Keratinocyte (primary cell): ENCODE measurements at regions not wholly inside any gene's neighbourhood (a gene's known extent, or its start where the extent isn't known, plus 50 kb on each side); places are given as distances from the start of the nearest gene placed in this dataset.

Source experiments
- DNase-seq: peaks from one replicate; pipeline ENCODE4 v3.0.0-alpha.2; 2011; ENCODE audit warnings: low read depth, missing footprints, low spot score
- FAIRE-seq: peaks from 2 replicates; lab custom pipeline; 2011; peaks lifted over from hg19 to GRCh38; lab: Jason Lieb, UNC
- H2AFZ ChIP-seq: 2 replicates; pipeline ENCODE4 v1.6.0; 2012; ENCODE audit warnings: low read length, control low read depth, inconsistent platforms; ENCODE audit not compliant: control insufficient read depth
- H3K27ac ChIP-seq: 2 replicates; pipeline ENCODE4 v1.5.1; 2011; ENCODE audit warnings: low read length; ENCODE audit not compliant: control insufficient read depth, insufficient read depth
- H3K27me3 ChIP-seq: 3 replicates; pipeline ENCODE4 v1.6.0; 2011; ENCODE audit warnings: low read length; ENCODE audit not compliant: control insufficient read depth, insufficient read depth; ENCODE audit errors: extremely low read depth
- H3K36me3 ChIP-seq, 2 experiments: 2 replicates in 1 of 2; 3 replicates in 1 of 2; pipeline ENCODE4 v1.5.1; 2011; ENCODE audit warnings: low read length in 2 of 2, mild to moderate bottlenecking in 1 of 2; ENCODE audit not compliant: control insufficient read depth in 2 of 2, insufficient read depth in 2 of 2; ENCODE audit errors: extremely low read depth in 1 of 2
- H3K4me1 ChIP-seq: 3 replicates; pipeline ENCODE4 v1.5.1; 2011; ENCODE audit warnings: low read length; ENCODE audit not compliant: control insufficient read depth, insufficient read depth; ENCODE audit errors: extremely low read depth
- H3K4me2 ChIP-seq: 3 replicates; pipeline ENCODE4 v1.6.0; 2011; ENCODE audit warnings: low read depth, low read length; ENCODE audit not compliant: control insufficient read depth, insufficient read depth; ENCODE audit errors: extremely low read depth
- H3K4me3 ChIP-seq, 3 experiments: fragments of 200-600 bp in 1 of 3; sonication (generic) in 1 of 3; 2 replicates in 2 of 3; 3 replicates in 1 of 3; pipeline ENCODE4 v1.5.1; 2011 to 2016; ENCODE audit warnings: low read length in 3 of 3, mild to moderate bottlenecking in 3 of 3, control low read depth in 2 of 3, inconsistent platforms in 1 of 3, low read depth in 1 of 3, mixed read lengths in 1 of 3, mixed run types in 1 of 3, moderate library complexity in 1 of 3; ENCODE audit not compliant: control insufficient read depth in 2 of 3, insufficient read depth in 2 of 3; ENCODE audit errors: extremely low read depth in 1 of 3
- H3K79me2 ChIP-seq: 2 replicates; pipeline ENCODE4 v1.6.0; 2012; ENCODE audit warnings: low read length; ENCODE audit not compliant: control insufficient read depth, insufficient read depth
- H3K9ac ChIP-seq: 3 replicates; pipeline ENCODE4 v1.6.0; 2011; ENCODE audit warnings: low read length; ENCODE audit not compliant: control insufficient read depth, insufficient read depth; ENCODE audit errors: extremely low read depth
- H3K9me1 ChIP-seq: 3 replicates; pipeline ENCODE4 v1.6.0; 2011; ENCODE audit warnings: low read length; ENCODE audit not compliant: control insufficient read depth, insufficient read depth; ENCODE audit errors: extremely low read depth
- H3K9me3 ChIP-seq: 2 replicates; pipeline ENCODE4 v1.5.1; 2012; ENCODE audit warnings: low read depth, low read length; ENCODE audit not compliant: control insufficient read depth
- H4K20me1 ChIP-seq: 3 replicates; pipeline ENCODE4 v1.6.0; 2011; ENCODE audit warnings: low read length; ENCODE audit not compliant: control insufficient read depth, insufficient read depth; ENCODE audit errors: extremely low read depth
- CTCF ChIP-seq, 3 experiments: IDR thresholded peaks in 1 of 3; conservative IDR thresholded peaks in 1 of 3; optimal IDR thresholded peaks in 1 of 3; 2 replicates in 2 of 3; 3 replicates in 1 of 3; pipeline versions ENCODE3 to v1.5.1; 2011; ENCODE audit warnings: low read length in 3 of 3, mild to moderate bottlenecking in 3 of 3, moderate library complexity in 2 of 3, control low read depth in 1 of 3, inconsistent platforms in 1 of 3; ENCODE audit not compliant: insufficient read depth in 2 of 3; ENCODE audit errors: extremely low read depth in 1 of 3
- EZH2 ChIP-seq: IDR thresholded peaks from one replicate; pipeline ENCODE4 v1.6.1; 2012; ENCODE audit warnings: inconsistent platforms, mild to moderate bottlenecking, low read length, moderate library complexity
- dilution Hi-C: fragments of 300-500 bp; cut with MboI; formaldehyde crosslinking; loops from one replicate; pipeline ENCODE4 v1.7.0; 2020; ENCODE audit warnings: low sequenced_read_pairs; ENCODE audit not compliant: extremely low pct_ligation_motif_present

- Histone ChIP-seq H3K9ac (no peak overlapping the region), H3K27ac (no peak overlapping the region), H2AFZ (no peak overlapping the region), H4K20me1 (no peaks in the 10 kb centered on the region), H3K36me3 (no peaks in the 10 kb centered on the region), H3K9me1 (no peaks in the 10 kb centered on the region), H3K9me3 (no peaks in the 10 kb centered on the region), H3K4me3 (no peak overlapping the region), H3K79me2 (no peaks in the 10 kb centered on the region), H3K4me1 (peaks cover 3% of the 10 kb centered on the region), H3K27me3 (no peaks in the 10 kb centered on the region), H3K4me2 (no peak overlapping the region)
- DNase-seq: no peak
- FAIRE-seq: no peak
- dilution Hi-C loops: no loop called here
- TF ChIP-seq CTCF (optimal IDR thresholded peaks at IDR 0.05 in 1 of 3, IDR thresholded peaks at IDR 0.05 in 1 of 3, conservative IDR thresholded peaks at IDR 0.05 in 1 of 3; ENCODE audit: extremely low read depth in 1 of 3, insufficient read depth in 2 of 3, low read length in 3 of 3) (no peak), EZH2 (no peak)
These were observed 265.4 kb upstream of the ARHGAP20 start for GRCh38 chr11:110977661-110978060.

GRCh38 chr11:110974731-110975130 is 262.5 kb upstream of the ARHGAP20 start:
- TF ChIP-seq EZH2: no peak
- TF ChIP-seq CTCF (optimal IDR thresholded peaks at IDR 0.05 in 1 of 3, IDR thresholded peaks at IDR 0.05 in 1 of 3, conservative IDR thresholded peaks at IDR 0.05 in 1 of 3; ENCODE audit: extremely low read depth in 1 of 3, insufficient read depth in 2 of 3, low read length in 3 of 3): no peak
- no peaks in the 10 kb centered on the region for H3K36me3 ChIP-seq

More at GRCh38 chr11:110974731-110975130, 262.5 kb upstream of the ARHGAP20 start:
- Histone ChIP-seq H3K4me1 (peaks cover 14% of the 10 kb centered on the region), H3K4me2 (no peak overlapping the region), H4K20me1 (no peaks in the 10 kb centered on the region), H3K9me3 (no peaks in the 10 kb centered on the region), H3K79me2 (no peaks in the 10 kb centered on the region), H3K4me3 (no peak overlapping the region), H2AFZ (no peak overlapping the region), H3K9ac (no peak overlapping the region), H3K27ac (no peak overlapping the region), H3K27me3 (no peaks in the 10 kb centered on the region), H3K9me1 (no peaks in the 10 kb centered on the region)
- dilution Hi-C loops: no loop called here
- DNase-seq (no peak), FAIRE-seq (no peak)
